GM18909 (cell line): ENCODE measurements at regions not wholly inside any gene's neighbourhood (a gene's known extent, or its start where the extent isn't known, plus 50 kb on each side); places are given as distances from the start of the nearest gene placed in this dataset.
"Not testable (repeated sequence)": the region's sequence is repeated elsewhere in the genome, so short reads cannot be mapped to it uniquely, and the experiment has no call there.

Experiments used
- ATAC-seq: cut with Tn5 transposase; IDR thresholded peaks from one replicate; pipeline ENCODE4 v1.9.1; 2021; ENCODE audit warnings: mild to moderate bottlenecking; ENCODE audit not compliant: unreplicated experiment, poor library complexity

GRCh38 chr10:108362296-108362695, 1197.8 kb upstream of the SORCS1 start:
- no peak for ATAC-seq

DNA sequence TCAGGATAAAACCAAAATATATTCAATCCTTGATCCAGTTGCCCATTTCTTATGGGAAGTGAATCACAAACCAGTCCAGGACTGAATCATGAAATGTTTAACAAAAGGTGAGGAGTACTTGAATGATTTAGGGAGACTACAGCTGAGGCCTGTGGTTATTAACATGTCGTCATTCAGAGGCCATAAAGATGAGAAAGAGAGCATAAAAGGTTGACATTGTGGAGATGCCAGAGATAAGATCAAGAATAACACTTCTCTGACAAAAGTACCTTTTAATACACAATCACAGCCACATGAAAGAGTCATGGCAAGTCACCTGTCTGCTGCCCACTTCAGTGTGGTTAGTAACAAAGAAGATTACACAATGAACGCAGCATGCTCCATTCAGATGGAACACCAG, 1195.7 kb upstream of the SORCS1 start:
- ATAC-seq = no peak

- peak; percentile 57 for ATAC-seq
Observed at GRCh38 chr10:108358912-108359311, 1194.4 kb upstream of the SORCS1 start.

- no peak for ATAC-seq
Observed at GRCh38 chr10:108352771-108353170, 1188.3 kb upstream of the SORCS1 start.

- ATAC-seq = no peak
Observed at GRCh38 chr10:108348215-108348614, 1183.7 kb upstream of the SORCS1 start.

GRCh38 chr10:108346066-108346465, 1181.6 kb upstream of the SORCS1 start:
- ATAC-seq = no peak

DNA sequence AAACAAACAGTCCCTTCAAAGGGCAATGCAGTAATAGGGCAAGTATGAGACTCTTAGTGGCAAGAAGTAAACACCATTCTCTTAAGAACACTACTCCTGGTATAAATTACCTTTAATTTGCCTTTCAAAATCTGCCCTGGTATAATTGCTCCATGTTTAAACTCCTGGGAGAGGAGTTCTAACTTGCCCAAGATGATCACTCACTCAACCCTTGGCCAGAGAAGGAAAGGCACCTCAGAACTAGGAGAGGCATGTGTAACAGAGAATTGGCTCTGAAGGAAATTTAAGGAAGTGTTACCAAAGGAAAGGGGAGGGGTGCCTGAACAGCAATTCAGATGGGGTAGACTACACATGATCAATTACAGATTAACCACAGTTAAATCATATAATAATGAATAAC, 1173.6 kb upstream of the SORCS1 start:
- ATAC-seq = no peak

- no peak for ATAC-seq
Observed at GRCh38 chr10:108336836-108337235, 1172.3 kb upstream of the SORCS1 start.

- no peak for ATAC-seq
Observed at GRCh38 chr10:108327706-108328105, 1163.2 kb upstream of the SORCS1 start.

- no peak for ATAC-seq
Observed at GRCh38 chr10:108323274-108323798, 1158.8 kb upstream of the SORCS1 start.

- no peak for ATAC-seq
Observed at GRCh38 chr10:108319434-108320222, 1155.1 kb upstream of the SORCS1 start.

- ATAC-seq = not testable (repeated sequence)
Observed at GRCh38 chr10:108315636-108316035, 1151.1 kb upstream of the SORCS1 start.

DNA sequence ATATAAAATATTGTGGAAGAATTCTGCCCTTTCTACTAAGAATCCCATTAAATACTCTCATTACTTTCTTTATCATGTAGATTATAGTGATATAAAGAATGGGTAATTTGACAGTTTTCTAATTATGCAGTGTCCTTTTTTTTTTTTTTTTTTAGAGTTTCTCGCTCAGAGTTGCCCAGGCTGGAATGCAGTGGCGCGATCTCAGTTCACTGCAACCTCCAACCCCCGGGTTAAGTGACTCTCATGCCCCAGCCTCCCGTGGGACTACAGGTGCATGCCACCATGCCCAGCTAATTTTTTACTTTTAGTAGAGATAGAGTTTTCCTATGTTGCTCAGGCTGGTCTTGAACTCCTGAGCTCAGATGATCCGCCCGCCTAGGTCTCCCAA, 1143.4 kb upstream of the SORCS1 start:
- ATAC-seq = no peak

DNA sequence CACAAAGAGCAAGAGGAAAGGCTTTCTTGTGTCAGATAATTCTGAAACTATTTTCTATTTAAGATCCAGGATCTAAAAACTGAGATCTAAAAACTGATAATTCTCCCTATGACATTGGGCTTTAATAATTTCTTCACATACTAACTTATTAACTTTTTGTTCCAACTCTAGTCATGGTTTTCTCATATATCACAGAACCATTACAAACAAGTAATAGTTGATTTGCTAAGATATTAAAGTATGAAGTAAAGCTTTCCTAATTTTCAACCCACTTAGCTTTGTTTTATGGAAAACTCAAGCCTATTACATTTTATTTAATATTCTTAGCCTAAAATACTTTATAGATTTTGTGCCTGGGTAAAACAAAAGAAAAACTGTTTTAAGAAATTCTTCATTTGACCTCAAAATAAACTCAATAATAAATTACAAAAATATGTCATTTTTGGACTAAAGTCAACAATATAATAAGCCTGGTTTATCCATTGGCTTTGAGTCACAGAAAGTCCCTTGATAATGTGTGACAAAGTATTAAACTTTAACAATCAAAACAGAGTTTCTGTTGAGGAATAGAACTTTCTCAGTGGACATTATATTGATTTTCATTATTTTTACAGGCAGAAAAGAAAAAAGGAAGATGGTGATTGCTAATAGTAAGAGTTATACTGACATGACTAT, 1142.9 kb upstream of the SORCS1 start:
- ATAC-seq = no peak

DNA sequence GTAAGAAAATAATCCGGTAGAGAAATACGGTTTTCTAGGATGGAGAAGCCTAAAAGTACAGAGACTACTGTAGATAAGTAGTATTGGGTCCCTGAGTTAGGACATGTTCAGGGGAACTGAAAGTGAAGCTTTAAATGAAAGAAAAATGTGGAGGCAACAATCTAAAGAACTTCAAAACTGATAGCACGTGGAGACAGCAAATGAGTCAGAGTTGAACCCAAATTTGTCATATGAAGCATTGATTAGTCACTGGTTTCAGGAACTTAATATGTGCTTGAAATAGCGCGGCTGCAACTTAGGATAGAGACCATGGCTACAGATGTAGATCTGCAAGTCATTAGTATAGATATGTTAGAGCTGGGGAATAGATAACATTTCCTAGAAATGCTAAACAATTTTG, 1138.6 kb upstream of the SORCS1 start:
- no peak for ATAC-seq

DNA sequence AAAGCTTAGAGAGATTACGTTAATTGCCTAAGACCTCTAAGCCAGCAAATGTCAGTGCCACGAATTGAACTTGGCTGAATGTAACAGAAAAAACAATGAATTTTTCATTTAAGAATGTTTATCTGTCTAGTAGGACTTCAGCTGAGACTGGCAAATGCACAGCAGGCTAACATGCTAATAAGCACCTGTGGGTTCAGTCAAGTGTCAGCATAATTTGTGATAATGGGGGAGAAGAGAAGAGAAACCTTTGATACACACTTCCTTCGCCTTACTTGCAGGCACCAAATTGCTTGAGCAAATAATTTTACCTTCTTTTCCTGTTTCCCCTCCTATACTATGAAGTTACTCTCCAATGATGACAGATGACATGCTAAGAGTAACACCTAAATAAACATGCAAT, 1136.5 kb upstream of the SORCS1 start:
- no peak for ATAC-seq

GRCh38 chr10:108290823-108291222, 1126.3 kb upstream of the SORCS1 start:
- ATAC-seq = no peak

GRCh38 chr10:108275895-108276685, 1111.6 kb upstream of the SORCS1 start:
- ATAC-seq = no peak

DNA sequence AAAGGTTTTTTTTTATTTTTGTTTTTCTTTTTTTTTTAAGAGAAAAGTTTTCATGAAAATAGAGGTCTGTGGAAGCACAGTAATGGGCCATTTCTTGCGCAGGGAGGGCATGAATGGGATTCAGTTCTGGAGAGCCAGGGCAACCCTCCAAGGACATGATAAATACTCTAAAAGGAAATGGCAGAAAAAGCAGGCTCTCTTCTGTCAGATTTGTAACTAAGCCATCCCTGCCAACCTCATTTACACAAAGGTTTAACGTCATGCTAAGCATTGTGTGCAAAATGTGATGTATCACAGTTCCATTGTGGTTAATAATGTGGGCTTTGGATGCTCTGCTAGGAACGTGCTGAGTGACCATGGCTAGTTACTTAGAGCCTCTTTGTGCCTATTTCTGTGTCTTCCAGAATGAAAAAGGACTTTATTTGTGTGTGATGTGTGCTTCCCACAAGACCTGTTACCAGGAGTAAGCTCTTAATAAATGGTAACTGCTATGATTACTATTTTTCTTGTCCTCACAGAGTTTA, 1095.9 kb upstream of the SORCS1 start:
- no peak for ATAC-seq

DNA sequence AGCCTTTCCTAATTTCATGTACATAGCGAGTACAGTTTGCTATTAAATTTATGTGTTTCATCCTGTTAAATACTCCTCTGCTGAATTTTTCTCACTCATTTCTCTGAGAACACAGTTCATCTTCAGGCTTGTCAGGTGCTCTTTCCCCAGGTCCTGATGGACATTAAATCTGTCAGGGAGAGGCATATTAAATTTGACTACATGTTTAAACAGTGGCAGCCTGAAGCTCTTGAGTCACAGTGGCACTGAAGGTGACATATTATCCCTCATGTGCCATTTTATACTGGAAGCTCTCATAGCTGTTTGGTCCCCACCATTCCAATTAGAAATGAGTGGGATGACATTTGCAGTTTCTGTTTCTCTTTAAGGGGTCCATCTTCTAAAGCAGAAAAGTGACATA, 1089.6 kb upstream of the SORCS1 start:
- ATAC-seq = no peak

DNA sequence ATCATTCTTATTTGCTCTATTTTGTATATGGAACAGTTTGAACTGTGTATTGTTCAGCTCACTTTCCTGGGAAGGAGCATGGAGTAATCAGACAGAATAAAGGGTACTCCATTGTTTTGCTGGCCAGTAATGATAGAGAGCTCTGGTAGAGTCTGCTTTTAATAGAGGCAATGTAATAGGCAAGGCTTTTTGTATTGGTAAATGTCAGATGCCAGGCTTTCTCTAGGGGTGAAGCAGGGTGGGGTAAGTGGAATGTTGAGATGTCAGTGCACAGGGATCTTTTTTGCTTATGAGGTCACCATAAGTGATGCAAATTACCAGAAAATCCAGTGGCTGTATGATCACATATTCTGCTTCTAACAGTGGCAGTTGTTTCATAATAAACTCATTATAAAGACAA, 1088.3 kb upstream of the SORCS1 start:
- ATAC-seq = no peak
